ENCODE measurements at regions not wholly inside any gene's neighbourhood (a gene's known extent, or its start where the extent isn't known, plus 50 kb on each side); places are given as distances from the start of the nearest gene placed in this dataset.
"Not testable (repeated sequence)": the region's sequence is repeated elsewhere in the genome, so short reads cannot be mapped to it uniquely, and the experiment has no call there.

DNA sequence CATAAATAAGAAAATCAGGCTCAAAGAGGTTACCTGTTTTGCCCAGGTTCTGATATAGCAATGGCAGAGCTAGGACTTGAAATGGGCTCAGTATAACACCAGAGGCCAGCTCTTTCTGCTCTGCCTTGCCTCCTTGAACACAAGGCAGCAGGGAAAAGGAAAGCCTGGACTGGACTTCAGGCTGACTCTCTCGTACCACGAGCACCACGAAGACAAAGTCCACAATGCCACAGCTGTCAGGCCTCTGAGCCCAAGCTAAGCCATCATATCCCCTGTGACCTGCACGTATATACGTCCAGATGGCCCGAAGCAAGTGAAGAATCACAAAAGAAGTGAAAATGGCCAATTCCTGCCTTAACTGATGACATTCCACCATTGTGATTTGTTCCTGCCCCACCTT, 75.6 kb upstream of the SRSF6 start:
- H3K79me2 ChIP-seq (ENCODE audit: control insufficient read depth, insufficient read depth, low read length); H3K36me3 ChIP-seq (replicated peaks in 1 of 2; ENCODE audit: control extremely low read depth in 1 of 2, control insufficient read depth in 1 of 2, extremely low read depth in 1 of 2, insufficient read depth in 2 of 2, low read length in 1 of 2); H4K20me1 ChIP-seq (ENCODE audit: control insufficient read depth, insufficient read depth, low read length, poor library complexity, severe bottlenecking); H3K4me1 Mint-ChIP-seq; ATAC-seq (ENCODE audit: low read depth); POLR2A ChIA-PET; H3K4me2 ChIP-seq (replicated peaks; ENCODE audit: low read depth, low read length, poor library complexity, severe bottlenecking); H3K4me1 ChIP-seq (ENCODE audit: control insufficient read depth in 2 of 2, insufficient read depth in 2 of 2, low read length in 2 of 2); H3K9me3 Mint-ChIP-seq (ENCODE audit: insufficient read depth); H3K27ac ChIP-seq (ENCODE audit: low read length in 2 of 2); CTCF ChIA-PET; H3K27ac Mint-ChIP-seq; H3K4me3 ChIP-seq (ENCODE audit: control extremely low read depth in 1 of 5, extremely low read depth in 1 of 5, insufficient read depth in 1 of 5, low read depth in 2 of 5, low read length in 4 of 5); intact Hi-C loops (cut with micrococcal nuclease); DNase-seq; H3K27me3 ChIP-seq (replicated peaks in 1 of 4; ENCODE audit: control extremely low read depth in 1 of 4, control insufficient read depth in 3 of 4, insufficient read depth in 4 of 4, low read length in 3 of 4); H3K4me3 Mint-ChIP-seq; H3K9ac ChIP-seq (ENCODE audit: low read length); H2AFZ ChIP-seq (ENCODE audit: insufficient read depth, low read depth, low read length, poor library complexity, severe bottlenecking): not testable (repeated sequence)
- H3K9me3 ChIP-seq (ENCODE audit: control extremely low read depth in 1 of 3, control insufficient read depth in 2 of 3, insufficient read depth in 1 of 3, low read length in 2 of 3), result peaks cover 0 to 10% (median 5%) of the 10 kb centered on the region in 3 donors
- WGBS (ENCODE audit: insufficient coverage), result 85% methylated on average over 6 of the region's 6 CpGs
- H3K27me3 Mint-ChIP-seq, result peaks cover 22% of the 10 kb centered on the region

DNA sequence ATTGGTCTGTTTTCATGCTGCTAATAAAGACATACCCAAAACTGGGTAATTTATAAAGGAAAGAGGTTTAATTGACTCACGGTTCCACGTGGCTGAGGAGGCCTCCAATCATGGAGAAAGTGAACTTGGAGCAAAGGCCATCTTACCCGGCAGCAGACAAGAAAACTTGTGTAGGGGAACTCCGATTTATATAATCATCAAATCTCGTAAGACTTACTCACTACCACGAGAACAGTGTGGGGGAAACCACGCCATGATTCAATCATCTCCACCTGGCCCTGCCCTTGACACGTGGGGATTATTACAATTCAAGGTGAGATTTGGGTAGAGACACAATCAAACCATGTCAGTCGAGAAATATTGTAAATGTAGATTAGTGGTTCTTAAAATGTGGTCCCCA, 76.2 kb upstream of the SRSF6 start:
- CTCF ChIA-PET; POLR2A ChIA-PET; ATAC-seq (ENCODE audit: low read depth): not testable (repeated sequence)

More for the DNA sequence above, 76.2 kb upstream of the SRSF6 start:
- H3K4me3 Mint-ChIP-seq; H2AFZ ChIP-seq (ENCODE audit: insufficient read depth, low read depth, low read length, poor library complexity, severe bottlenecking); H3K79me2 ChIP-seq (ENCODE audit: control insufficient read depth, insufficient read depth, low read length); H3K4me3 ChIP-seq (ENCODE audit: control extremely low read depth in 1 of 5, extremely low read depth in 1 of 5, insufficient read depth in 1 of 5, low read depth in 2 of 5, low read length in 4 of 5); H3K36me3 ChIP-seq (replicated peaks in 1 of 2; ENCODE audit: control extremely low read depth in 1 of 2, control insufficient read depth in 1 of 2, extremely low read depth in 1 of 2, insufficient read depth in 2 of 2, low read length in 1 of 2); DNase-seq; H3K27ac ChIP-seq (ENCODE audit: low read length in 2 of 2); H4K20me1 ChIP-seq (ENCODE audit: control insufficient read depth, insufficient read depth, low read length, poor library complexity, severe bottlenecking); H3K9me3 Mint-ChIP-seq (ENCODE audit: insufficient read depth); H3K9ac ChIP-seq (ENCODE audit: low read length); H3K4me2 ChIP-seq (replicated peaks; ENCODE audit: low read depth, low read length, poor library complexity, severe bottlenecking); H3K4me1 Mint-ChIP-seq; H3K27ac Mint-ChIP-seq; intact Hi-C loops (cut with micrococcal nuclease); H3K4me1 ChIP-seq (ENCODE audit: control insufficient read depth in 2 of 2, insufficient read depth in 2 of 2, low read length in 2 of 2); H3K27me3 ChIP-seq (replicated peaks in 1 of 4; ENCODE audit: control extremely low read depth in 1 of 4, control insufficient read depth in 3 of 4, insufficient read depth in 4 of 4, low read length in 3 of 4); H3K9me3 ChIP-seq (ENCODE audit: control extremely low read depth in 1 of 3, control insufficient read depth in 2 of 3, insufficient read depth in 1 of 3, low read length in 2 of 3): not testable (repeated sequence)
- WGBS (ENCODE audit: insufficient coverage), result 61% methylated on average over 4 of the region's 9 CpGs
- H3K27me3 Mint-ChIP-seq, result peaks cover 22% of the 10 kb centered on the region

All from B cell (primary cell).